ENCODE measurements at regions not wholly inside any gene's neighbourhood (a gene's known extent, or its start where the extent isn't known, plus 50 kb on each side); places are given as distances from the start of the nearest gene placed in this dataset.
"Not testable (repeated sequence)": the region's sequence is repeated elsewhere in the genome, so short reads cannot be mapped to it uniquely, and the experiment has no call there.

DNA sequence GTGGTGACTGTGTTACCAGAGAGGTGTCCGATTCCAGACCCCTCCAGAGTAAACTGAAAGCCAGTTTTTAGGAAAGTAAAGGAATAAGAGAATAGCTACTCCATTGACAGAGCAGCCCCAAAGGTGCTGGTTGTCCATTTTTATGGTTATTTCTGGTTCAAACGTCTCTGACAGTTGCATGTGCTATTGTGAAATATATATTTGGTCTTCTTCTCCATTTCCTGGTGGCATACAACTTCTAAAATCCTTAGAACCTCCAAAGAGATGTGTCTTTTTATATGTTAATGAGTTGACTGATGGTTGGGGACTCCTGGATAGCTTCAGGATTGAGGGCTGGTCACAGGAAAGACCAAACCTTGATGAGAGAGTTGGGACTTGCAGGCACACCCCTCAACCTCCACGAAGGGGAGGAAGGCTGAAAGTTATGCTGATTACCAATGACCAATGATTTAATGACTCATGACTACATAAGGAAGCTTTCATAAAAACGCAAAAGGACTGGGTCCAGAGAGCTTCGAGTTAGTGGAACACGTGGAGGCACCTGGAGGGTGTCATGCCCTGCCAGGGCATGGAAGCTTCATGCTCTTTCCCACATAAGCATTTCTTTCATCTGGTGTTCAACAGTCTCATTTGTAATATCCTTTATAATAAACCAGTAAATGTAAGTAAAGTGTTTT is 100.7 kb downstream of the SLC16A1 start:
- no peak for DNase-seq (ENCODE audit: low read depth, low spot score)

- not testable (repeated sequence) for DNase-seq (ENCODE audit: low read depth, low spot score)
Measured at GRCh38 chr1:112854368-112854984, 101.5 kb downstream of the SLC16A1 start.

DNA sequence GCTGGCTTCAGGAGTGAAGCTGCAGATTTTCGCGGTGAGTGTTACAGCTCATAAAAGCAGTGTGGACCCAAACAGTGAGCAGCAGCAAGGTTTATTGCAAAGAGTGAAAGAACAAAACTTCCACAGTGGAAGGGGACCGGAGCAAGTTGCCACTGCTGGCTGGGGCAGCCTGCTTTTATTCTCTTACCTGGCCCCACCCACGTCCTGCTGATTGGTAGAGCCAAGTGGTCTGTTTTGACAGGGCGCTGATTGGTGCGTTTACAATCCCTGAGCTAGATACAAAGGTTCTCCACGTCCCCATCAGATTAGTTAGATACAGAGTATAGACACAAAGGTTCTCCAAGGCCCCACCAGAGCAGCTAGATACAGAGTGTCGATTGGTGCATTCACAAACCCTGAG is 102.1 kb downstream of the SLC16A1 start:
- not testable (repeated sequence) for DNase-seq (ENCODE audit: low read depth, low spot score)

DNA sequence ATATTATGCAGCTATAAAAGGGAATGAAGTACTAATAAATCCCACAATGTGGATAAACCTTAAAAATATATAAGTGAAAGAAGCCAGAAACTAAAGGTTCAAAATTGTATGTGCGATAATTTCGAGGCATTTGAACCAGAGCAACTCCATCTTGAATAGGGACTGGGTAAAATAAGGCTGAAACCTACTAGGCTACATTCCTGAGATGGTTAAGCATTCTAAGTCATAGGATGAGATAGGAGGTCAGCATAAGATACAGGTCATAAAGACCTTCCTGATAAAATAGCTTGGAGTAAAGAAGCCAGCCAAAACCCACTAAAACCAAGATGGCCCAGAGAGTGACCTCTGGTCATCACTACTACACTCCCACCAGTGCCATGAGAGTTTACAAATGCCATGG is 103.1 kb downstream of the SLC16A1 start:
- DNase-seq (ENCODE audit: low read depth, low spot score): no peak

GRCh38 chr1:112852276-112852675 is 103.7 kb downstream of the SLC16A1 start:
- no peak for DNase-seq (ENCODE audit: low read depth, low spot score)

DNA sequence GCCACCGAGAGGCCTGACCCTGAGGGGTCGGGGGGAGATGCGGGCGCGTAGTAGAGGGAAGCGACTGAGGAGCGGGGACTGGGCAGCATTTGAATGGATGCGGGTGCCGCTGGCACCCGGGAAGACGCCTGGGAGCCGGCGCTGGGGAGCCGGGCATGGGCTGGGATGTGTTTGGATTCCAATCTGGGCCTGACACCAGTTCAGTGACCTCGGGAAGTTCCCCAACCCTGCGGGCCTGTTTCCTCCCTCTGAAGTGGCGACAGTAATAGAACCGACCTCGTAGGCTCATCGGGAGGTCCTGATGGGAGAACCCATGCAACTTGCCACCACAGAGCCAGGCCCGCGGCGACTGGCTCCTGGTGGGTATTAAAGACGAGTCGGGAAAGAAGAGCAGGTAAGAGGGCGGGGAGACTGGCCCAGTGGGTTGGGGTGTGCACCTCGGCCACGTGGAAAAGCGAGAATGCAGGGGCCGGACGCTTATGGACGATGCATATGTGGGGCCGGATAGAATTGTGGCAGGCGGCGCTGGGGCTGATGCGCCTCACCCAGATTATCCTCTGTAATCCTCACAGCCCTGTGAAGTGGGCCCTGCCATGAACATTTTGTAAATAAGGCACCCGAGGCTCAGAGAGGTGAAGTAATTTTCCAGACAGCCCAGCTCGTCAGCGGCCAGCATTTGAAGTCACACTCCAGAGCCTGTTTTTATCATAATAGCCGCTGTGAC is 105.8 kb downstream of the SLC16A1 start:
- DNase-seq (ENCODE audit: low read depth, low spot score): no peak

DNA sequence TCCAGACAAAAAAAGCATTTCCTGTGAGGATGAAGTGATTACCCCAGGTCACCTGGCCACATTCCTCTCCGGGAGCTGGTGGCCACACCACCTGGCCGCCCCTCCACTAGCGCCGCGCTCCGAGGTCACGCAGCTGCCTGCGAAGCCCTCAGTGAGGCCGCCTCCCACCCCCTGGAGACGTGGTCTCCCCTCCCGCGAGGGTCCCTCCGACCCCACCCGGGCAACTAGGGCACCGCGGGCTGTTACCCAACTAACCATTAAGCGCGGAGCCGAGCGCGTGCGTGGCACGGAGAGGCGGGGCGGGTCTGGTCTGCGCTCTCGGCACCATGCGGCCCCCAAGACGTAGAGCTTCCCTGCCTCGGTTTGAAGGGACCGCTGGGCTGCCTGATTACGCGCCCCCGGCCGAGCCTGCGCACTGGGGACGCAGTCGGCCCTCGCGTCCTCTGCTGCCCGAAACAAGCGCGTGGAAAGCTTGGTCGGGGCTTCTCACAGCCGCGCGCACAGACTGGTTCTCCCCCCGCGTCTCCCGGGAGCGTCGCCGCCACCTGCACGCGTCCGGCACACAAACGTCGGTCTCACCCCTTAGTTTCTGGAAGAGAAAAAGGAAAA is 106.5 kb downstream of the SLC16A1 start:
- no peak for DNase-seq (ENCODE audit: low read depth, low spot score)

DNA sequence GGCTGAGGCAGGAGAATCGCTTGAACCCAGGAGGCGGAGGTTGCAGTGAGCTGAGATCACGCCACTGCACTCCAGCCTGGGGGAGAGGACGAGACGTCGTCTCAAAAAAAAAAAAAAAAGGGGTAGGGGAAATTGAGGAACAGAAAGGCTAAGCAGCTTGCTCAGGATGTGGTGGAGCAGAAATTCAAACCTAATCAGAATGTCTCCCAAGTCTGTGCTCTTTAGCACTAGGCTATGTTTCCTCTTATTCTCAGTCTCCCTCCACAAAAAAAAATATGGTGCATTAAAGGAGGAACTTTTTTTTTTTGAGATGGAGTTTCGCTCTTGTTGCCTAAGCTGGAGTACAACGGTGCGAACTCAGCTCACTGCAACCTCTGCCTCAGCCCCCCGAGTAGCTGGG is 114.2 kb downstream of the SLC16A1 start:
- no peak for DNase-seq (ENCODE audit: low read depth, low spot score)

- DNase-seq (ENCODE audit: low read depth, low spot score): no peak
Measured at GRCh38 chr1:112840631-112841624, 115.1 kb downstream of the SLC16A1 start.

DNA sequence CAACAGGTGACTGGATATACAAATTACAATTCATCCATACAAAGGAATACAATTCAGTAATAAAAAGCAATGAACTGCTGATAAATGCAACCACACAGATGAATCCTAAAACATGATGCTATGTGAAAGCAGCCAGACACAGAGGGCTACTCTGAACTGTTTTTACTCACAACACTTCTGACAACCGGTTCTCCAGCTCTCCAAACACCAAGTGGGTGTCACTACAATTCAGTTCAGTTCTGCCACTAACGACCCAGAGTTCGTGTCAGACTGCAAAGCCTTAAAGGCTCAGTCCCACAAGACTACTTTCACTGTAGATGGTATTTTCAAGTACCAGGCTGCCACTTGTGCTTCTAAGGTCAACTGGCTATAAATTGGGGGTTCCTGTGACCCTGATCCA is 119.4 kb downstream of the SLC16A1 start:
- no peak for DNase-seq (ENCODE audit: low read depth, low spot score)

GRCh38 chr1:112833806-112834205 is 118.7 kb upstream of the PPM1J start:
- DNase-seq (ENCODE audit: low read depth, low spot score): no peak

DNA sequence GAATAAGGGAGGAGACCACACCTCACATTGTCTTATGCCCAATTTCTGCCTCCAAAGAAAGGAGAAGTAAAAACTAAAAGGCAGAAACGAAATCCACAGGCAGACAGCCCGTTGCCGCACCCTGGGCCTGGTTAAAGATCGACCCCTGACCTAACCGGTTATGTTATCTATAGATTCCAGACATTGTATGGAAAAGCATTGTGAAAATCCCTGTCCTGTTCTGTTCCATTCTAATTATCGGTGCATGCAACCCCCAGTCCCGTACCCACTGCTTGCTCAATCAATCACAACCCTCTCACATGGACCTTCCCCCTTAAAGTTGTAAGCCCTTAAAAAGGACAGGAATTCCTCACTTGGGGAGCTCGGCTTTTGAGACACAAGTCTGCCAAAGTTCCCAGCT is 117.1 kb upstream of the PPM1J start:
- not testable (repeated sequence) for DNase-seq (ENCODE audit: low read depth, low spot score)

DNA sequence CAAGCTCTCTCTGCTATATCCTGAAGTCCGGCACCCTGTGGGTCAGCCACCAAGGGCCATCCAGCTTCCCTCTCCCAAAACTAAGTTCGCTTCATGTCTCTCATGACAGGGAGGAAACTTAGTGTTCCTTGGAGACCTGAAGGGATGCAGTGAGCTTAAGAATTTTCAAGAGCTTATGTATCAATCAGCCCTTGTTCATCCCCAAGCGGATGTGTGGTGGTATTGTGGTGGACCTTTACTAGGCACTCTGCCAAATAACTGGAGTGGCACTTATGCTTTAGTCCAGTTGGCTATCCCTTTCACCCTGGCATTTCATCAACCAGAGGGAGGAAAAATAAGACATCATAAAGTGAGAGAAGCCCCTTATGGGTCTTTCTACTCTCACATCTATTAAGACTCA is 114.6 kb upstream of the PPM1J start:
- DNase-seq (ENCODE audit: low read depth, low spot score): not testable (repeated sequence)

- DNase-seq (ENCODE audit: low read depth, low spot score): no peak
Measured at GRCh38 chr1:112828716-112829115, 113.6 kb upstream of the PPM1J start.

- DNase-seq (ENCODE audit: low read depth, low spot score): not testable (repeated sequence)
Measured at GRCh38 chr1:112827391-112827790, 112.3 kb upstream of the PPM1J start.

GRCh38 chr1:112826217-112826944 is 111.2 kb upstream of the PPM1J start:
- no peak for DNase-seq (ENCODE audit: low read depth, low spot score)

- DNase-seq (ENCODE audit: low read depth, low spot score): not testable (repeated sequence)
Measured at GRCh38 chr1:112825563-112826216, 110.6 kb upstream of the PPM1J start.

DNA sequence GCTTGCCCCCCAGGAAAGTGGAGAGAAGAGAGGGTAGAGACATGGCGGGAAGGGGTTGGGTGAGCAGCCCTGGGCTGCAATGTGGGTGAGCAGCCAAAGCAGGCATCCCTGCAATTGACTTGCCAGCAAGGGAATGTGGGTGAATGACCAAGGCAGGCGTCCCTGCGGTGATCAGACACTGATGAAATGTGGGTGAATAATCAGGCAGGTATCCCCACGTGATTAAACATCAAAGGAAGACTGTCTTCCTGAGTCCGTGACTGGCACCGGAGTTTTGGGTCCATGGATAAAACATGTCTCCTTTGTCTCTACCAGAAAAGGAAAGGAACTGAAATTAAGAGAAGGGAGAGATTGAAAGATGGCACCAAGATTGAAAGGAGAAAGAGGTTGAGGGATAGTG is 109.9 kb upstream of the PPM1J start:
- not testable (repeated sequence) for DNase-seq (ENCODE audit: low read depth, low spot score)

DNA sequence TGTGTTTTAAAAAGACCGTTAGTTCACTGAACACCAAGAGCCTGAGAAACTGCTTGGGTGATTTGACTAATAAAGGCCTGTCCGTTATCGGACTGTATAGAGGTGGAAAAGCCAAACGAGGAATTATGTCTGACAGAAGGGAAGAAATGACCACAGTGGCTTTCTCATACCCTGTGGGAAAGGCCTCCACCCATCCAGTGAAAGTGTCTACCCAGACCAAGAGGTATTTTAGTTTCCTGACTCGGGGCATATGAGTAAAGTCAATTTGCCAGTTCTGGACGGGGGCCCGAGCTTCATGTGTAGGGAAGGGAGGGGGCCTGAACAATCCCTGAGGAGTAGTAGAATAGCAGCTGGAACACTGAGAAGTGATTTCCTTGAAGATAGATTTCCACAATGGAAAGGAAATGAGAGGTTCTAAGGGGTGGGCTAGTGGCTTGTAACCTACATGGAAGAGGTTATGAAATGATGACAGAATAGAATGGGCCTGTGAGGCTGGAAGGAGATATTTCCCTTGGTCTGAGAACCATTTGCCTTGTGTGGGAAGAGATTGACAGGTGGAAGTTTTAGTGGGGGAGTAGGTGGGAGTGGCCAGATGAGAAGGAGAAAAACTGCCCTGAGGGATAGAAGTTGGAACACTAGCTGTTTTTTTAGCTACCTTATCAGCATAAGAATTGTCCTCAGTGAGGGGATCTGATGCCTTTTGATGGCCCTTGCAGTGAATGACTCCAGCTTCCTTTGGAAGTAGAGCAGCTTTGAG is 106.4 kb upstream of the PPM1J start:
- DNase-seq (ENCODE audit: low read depth, low spot score): peak; percentile 63

Measured in pulmonary artery endothelial cell (primary cell).